ENCODE measurements at regions not wholly inside any gene's neighbourhood (a gene's known extent, or its start where the extent isn't known, plus 50 kb on each side); places are given as distances from the start of the nearest gene placed in this dataset.

DNA sequence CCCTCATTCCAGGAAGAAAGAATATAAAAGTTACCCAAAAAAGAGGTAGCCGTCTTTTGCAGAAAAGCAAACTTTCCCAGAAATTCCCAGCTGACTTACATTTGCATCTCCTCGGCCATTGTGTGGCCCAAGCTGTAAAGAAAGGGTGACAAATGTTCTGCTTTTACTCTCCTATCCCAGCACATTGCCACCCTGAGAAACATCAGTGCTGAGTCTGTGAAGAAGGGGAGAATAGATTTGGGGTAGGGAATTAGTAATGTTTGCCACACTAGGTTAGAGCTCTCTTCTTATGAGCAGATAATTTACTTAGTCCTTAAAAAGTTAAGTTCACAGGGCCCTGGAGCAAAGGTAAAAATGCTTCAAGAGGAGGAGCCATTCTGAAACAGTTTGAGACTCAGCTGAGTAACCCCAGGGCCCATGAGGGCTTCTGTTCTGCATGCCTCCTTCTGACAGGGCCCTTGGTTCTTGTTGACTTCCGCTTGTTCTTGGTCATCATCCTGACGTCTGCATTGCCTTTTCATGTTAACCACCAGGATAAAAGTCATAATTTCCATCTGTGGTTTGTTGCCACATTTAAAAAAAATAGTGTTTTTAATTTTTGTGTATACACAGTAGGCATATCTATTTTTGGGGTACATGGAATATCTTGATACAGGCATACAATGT lies 550.7 kb downstream of the RNF144A start:
- H3K27ac ChIP-seq: no peak overlapping the region
- TF ChIP-seq, protein P1, sequence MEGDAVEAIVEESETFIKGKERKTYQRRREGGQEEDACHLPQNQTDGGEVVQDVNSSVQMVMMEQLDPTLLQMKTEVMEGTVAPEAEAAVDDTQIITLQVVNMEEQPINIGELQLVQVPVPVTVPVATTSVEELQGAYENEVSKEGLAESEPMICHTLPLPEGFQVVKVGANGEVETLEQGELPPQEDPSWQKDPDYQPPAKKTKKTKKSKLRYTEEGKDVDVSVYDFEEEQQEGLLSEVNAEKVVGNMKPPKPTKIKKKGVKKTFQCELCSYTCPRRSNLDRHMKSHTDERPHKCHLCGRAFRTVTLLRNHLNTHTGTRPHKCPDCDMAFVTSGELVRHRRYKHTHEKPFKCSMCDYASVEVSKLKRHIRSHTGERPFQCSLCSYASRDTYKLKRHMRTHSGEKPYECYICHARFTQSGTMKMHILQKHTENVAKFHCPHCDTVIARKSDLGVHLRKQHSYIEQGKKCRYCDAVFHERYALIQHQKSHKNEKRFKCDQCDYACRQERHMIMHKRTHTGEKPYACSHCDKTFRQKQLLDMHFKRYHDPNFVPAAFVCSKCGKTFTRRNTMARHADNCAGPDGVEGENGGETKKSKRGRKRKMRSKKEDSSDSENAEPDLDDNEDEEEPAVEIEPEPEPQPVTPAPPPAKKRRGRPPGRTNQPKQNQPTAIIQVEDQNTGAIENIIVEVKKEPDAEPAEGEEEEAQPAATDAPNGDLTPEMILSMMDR (IDR thresholded peaks at IDR 0.05): no peak

DNA sequence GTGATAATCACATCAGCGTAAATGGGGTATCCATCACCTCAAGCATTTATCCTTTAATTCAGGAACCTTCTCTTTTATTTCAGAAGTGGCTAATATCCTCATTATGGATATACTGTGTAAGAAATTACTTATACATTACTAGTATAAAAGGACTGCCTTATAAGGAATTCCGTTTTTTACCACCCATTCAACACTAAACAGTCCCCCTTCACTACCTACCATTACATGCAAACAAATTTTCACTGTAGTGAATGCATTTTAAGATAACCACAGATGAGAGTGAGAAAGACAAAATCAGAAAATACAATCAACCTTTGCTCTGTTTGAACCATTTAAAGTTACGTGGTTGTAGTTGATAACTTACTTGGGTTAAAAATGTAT lies 551.2 kb downstream of the RNF144A start:
- no peak overlapping the region for H3K9ac ChIP-seq
- H3K27me3 ChIP-seq (ENCODE audit: control insufficient read depth, insufficient read depth, low read length): no peaks in the 10 kb centered on the region
- H3K4me3 ChIP-seq (ENCODE audit: low read depth, low read length): no peak overlapping the region
- no peak overlapping the region for H3K4me2 ChIP-seq (ENCODE audit: low read length)
- no peaks in the 10 kb centered on the region for H3K36me3 ChIP-seq (ENCODE audit: control insufficient read depth, insufficient read depth, low read length)
- H2AFZ ChIP-seq: no peak overlapping the region
- TF ChIP-seq, protein P1 (IDR thresholded peaks at IDR 0.05): no peak
- H3K79me2 ChIP-seq: no peaks in the 10 kb centered on the region
- H3K4me1 ChIP-seq: no peaks in the 10 kb centered on the region
- H3K9me3 ChIP-seq (ENCODE audit: control insufficient read depth, low read length): no peaks in the 10 kb centered on the region
- H3K27ac ChIP-seq: no peak overlapping the region

More for the DNA sequence above, 550.7 kb downstream of the RNF144A start:
- no peaks in the 10 kb centered on the region for H3K79me2 ChIP-seq
- H3K9me3 ChIP-seq (ENCODE audit: control insufficient read depth, low read length): no peaks in the 10 kb centered on the region
- H3K4me1 ChIP-seq: no peaks in the 10 kb centered on the region
- no peak overlapping the region for H3K9ac ChIP-seq
- no peak overlapping the region for H3K4me2 ChIP-seq (ENCODE audit: low read length)
- H3K4me3 ChIP-seq (ENCODE audit: low read depth, low read length): no peak overlapping the region
- no peak overlapping the region for H2AFZ ChIP-seq
- no peaks in the 10 kb centered on the region for H3K27me3 ChIP-seq (ENCODE audit: control insufficient read depth, insufficient read depth, low read length)
- H3K36me3 ChIP-seq (ENCODE audit: control insufficient read depth, insufficient read depth, low read length): no peaks in the 10 kb centered on the region

DNA sequence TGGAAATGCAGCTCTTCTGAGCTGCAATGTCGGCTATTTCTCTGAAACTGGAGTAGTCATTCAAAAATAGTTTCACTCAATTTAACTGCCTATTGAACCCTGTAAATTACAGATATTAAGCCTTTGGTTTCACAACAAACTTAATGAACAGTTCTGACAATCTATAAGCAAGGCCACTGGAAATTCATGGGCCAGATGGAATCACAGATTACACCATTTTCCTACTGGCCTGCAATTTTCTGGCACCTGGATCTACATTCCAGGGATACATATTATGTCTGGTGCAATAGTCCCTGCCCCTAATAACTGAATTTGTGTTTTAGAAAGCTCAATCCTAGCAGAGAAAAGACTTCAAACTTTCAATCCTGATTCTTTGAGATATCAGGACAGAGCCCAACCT lies 551.7 kb downstream of the RNF144A start:
- no peaks in the 10 kb centered on the region for H3K27me3 ChIP-seq (ENCODE audit: control insufficient read depth, insufficient read depth, low read length)
- no peak overlapping the region for H3K4me3 ChIP-seq (ENCODE audit: low read depth, low read length)
- no peaks in the 10 kb centered on the region for H3K79me2 ChIP-seq
- H3K4me1 ChIP-seq: no peaks in the 10 kb centered on the region
- no peak overlapping the region for H3K4me2 ChIP-seq (ENCODE audit: low read length)
- no peaks in the 10 kb centered on the region for H3K9me3 ChIP-seq (ENCODE audit: control insufficient read depth, low read length)
- H3K27ac ChIP-seq: no peak overlapping the region
- TF ChIP-seq, protein P1 (IDR thresholded peaks at IDR 0.05): no peak
- H2AFZ ChIP-seq: no peak overlapping the region
- no peak overlapping the region for H3K9ac ChIP-seq
- H3K36me3 ChIP-seq (ENCODE audit: control insufficient read depth, insufficient read depth, low read length): no peaks in the 10 kb centered on the region

DNA sequence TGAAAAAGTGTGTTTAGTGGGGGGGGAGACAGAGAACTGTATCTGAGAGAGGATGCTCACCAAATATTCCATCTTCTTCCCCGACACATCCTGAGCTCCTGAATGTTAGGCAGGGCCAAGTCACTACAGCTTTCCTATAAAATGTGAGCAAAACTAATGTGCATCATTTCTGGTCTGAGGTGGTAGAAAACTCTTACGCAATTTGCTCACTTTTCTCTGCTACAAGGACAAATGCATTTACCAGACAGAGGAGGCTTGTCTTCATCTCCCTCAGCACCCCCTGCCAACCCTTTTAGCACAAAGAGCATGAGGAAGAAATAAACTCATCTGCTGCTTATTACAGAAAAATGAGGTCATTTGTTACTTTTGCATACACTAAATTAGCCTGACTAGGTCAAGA lies 554.0 kb downstream of the RNF144A start:
- no peak overlapping the region for H3K27ac ChIP-seq
- H3K4me1 ChIP-seq: no peaks in the 10 kb centered on the region
- no peak overlapping the region for H3K9ac ChIP-seq
- H3K79me2 ChIP-seq: no peaks in the 10 kb centered on the region
- no peak overlapping the region for H3K4me3 ChIP-seq (ENCODE audit: low read depth, low read length)
- no peaks in the 10 kb centered on the region for H3K36me3 ChIP-seq (ENCODE audit: control insufficient read depth, insufficient read depth, low read length)
- no peak overlapping the region for H3K4me2 ChIP-seq (ENCODE audit: low read length)
- TF ChIP-seq, protein P1 (IDR thresholded peaks at IDR 0.05): no peak
- no peak overlapping the region for H2AFZ ChIP-seq
- no peaks in the 10 kb centered on the region for H3K9me3 ChIP-seq (ENCODE audit: control insufficient read depth, low read length)
- H3K27me3 ChIP-seq (ENCODE audit: control insufficient read depth, insufficient read depth, low read length): no peaks in the 10 kb centered on the region

DNA sequence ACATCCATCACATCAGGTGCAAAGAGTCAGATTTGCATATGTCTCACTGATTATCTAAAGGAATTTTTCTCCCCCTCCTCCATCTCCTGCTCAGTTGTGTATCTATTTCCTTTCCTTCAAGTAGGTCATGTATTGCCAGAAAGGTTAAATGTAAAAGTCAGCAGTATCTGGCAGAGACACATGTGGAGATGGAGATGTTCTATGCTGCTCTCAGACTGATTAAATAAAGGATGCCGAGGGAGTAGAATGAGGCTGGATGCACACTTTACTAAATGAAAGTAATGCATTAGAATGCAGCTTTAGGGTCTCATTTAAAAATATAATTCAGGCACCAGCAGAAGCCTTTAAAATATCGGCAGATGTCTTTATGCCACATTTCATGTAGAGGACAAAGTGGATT lies 555.3 kb downstream of the RNF144A start:
- Histone ChIP-seq H3K36me3 (ENCODE audit: control insufficient read depth, insufficient read depth, low read length) (no peaks in the 10 kb centered on the region), H3K4me2 (ENCODE audit: low read length) (no peak overlapping the region), H3K79me2 (no peaks in the 10 kb centered on the region), H3K9ac (no peak overlapping the region), H3K4me1 (no peaks in the 10 kb centered on the region), H3K9me3 (ENCODE audit: control insufficient read depth, low read length) (no peaks in the 10 kb centered on the region), H3K4me3 (ENCODE audit: low read depth, low read length) (no peak overlapping the region), H3K27ac (no peak overlapping the region), H3K27me3 (ENCODE audit: control insufficient read depth, insufficient read depth, low read length) (no peaks in the 10 kb centered on the region), H2AFZ (no peak overlapping the region)
- TF ChIP-seq, protein P1 (IDR thresholded peaks at IDR 0.05): no peak

All from parathyroid adenoma (tissue), 2 donors.